Breast epithelium (tissue), 3 donors: ENCODE measurements at regions not wholly inside any gene's neighbourhood (a gene's known extent, or its start where the extent isn't known, plus 50 kb on each side); places are given as distances from the start of the nearest gene placed in this dataset.

Experiments used
- POLR2A ChIP-seq: fragments of 450-650 bp; IDR thresholded peaks from one replicate; pipeline ENCODE4 v1.6.1; 2016; ENCODE audit warnings: antibody characterized with exemption, mild to moderate bottlenecking, moderate library complexity
- POLR2AphosphoS5 ChIP-seq, 3 donors: sonication (generic); formaldehyde crosslinking; IDR thresholded peaks; one replicate each; pipeline ENCODE4 v1.6.1; 2017; ENCODE audit warnings: antibody characterized with exemption in 3 of 3
- TF ChIP-seq, protein P1 (sequence below), 3 donors: fragments of 450-650 bp; IDR thresholded peaks; one replicate each; pipeline ENCODE4 v1.5.1; 2016 to 2017; ENCODE audit warnings: antibody characterized with exemption in 3 of 3, mild to moderate bottlenecking in 3 of 3, moderate library complexity in 3 of 3

GRCh38 chr5:124606543-124606942 is 139.9 kb downstream of the ZNF608 start:
- TF ChIP-seq, protein P1, sequence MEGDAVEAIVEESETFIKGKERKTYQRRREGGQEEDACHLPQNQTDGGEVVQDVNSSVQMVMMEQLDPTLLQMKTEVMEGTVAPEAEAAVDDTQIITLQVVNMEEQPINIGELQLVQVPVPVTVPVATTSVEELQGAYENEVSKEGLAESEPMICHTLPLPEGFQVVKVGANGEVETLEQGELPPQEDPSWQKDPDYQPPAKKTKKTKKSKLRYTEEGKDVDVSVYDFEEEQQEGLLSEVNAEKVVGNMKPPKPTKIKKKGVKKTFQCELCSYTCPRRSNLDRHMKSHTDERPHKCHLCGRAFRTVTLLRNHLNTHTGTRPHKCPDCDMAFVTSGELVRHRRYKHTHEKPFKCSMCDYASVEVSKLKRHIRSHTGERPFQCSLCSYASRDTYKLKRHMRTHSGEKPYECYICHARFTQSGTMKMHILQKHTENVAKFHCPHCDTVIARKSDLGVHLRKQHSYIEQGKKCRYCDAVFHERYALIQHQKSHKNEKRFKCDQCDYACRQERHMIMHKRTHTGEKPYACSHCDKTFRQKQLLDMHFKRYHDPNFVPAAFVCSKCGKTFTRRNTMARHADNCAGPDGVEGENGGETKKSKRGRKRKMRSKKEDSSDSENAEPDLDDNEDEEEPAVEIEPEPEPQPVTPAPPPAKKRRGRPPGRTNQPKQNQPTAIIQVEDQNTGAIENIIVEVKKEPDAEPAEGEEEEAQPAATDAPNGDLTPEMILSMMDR (IDR thresholded peaks at IDR 0.05) = no peak
- TF ChIP-seq POLR2A = no peak
- no peak for TF ChIP-seq POLR2AphosphoS5 (IDR thresholded peaks at IDR 0.05)
